ENCODE measurements at regions not wholly inside any gene's neighbourhood (a gene's known extent, or its start where the extent isn't known, plus 50 kb on each side); places are given as distances from the start of the nearest gene placed in this dataset.

GRCh38 chr11:92671081-92671480, 298.4 kb upstream of the MTNR1B start:
- no peak for DNase-seq

GRCh38 chr11:92675303-92675702, 294.1 kb upstream of the MTNR1B start:
- no peak for DNase-seq

DNA sequence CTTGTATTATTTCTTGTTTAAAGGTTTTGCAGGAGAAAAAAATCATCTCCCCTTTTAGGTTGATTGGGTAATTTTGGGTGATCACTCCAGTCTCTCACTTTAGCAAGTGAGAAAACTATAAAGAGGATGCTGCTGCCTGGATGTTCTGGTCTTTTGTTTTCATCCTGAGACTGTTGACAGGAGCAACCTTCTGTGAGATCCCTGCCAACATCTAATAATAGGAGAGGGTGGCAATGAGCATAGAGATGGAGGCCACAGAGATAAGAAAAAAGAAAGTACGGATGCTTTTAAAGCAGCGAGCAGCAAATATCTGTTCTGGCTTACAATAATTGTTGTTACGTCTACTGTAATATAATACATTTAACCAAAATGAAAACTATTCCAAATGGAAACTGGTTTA, 293.6 kb upstream of the MTNR1B start:
- no peak for DNase-seq

DNA sequence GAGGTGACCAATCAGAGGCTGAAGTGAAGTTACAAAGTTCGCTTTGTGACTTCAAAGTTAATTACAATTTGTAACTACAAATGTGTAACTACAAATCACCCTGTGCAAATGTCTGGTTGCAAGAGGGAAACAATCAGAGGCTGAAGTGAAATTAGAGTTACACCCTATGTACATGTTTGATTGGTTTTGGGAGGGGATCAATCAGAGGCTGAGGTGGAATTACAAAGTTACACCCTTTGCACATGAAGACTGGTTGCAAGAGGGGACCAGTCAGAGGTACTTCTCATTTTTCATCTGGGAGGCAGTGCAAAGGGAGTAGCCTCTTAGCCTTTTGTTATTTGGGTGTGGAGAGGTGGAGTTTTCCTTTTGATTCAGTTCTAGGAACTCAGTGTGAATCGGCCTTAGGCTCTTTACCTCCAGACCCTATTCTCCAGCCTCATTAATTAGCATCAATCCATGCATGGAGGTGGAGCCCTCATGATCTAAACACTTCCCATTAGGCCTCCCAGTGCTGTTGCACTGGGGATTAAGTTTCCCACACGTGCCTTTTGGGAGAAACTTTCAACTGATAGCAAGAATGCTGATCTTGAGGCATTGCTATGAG, 291.3 kb upstream of the MTNR1B start:
- no peak for DNase-seq

GRCh38 chr11:92681586-92681985, 287.9 kb upstream of the MTNR1B start:
- no peak for DNase-seq

- DNase-seq, result no peak
Observed at GRCh38 chr11:92682136-92682535, 287.3 kb upstream of the MTNR1B start.

DNA sequence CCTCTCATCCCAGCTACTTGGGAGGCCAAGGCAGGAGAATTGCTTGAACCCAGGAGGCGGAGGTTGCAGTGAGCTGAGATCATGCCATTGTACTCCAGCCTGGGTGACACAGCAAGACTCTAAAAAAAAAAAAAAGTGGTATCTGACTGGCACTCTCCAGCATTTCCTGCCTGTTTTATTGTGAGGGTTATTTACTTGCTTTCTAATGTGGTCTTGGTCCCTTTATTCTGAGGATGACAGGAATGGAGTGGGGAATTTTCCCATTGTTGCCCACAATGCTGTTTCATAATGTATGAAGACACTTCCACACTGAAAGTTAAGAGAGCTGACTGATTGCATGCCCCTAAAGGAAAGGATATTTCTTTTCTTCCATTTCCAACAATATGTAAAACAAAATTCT, 286.5 kb upstream of the MTNR1B start:
- no peak for DNase-seq

DNA sequence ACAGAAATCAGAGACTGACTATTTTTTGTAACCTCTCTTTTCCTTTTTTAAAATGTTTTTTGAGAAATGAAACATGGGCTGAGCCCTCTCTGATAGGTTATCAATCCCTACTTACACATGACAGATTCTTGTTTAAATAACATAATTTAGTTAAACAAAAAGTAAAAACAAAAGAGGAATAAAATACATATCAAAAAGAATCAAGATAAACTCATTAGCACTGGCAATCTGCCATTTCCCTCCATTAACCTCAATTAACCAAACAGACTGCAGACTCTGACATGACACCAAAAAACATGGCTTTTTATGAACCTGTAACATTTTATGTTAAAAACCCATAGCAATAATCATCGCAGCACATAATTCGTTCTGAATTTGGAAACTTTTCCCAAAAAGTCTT, 284.4 kb upstream of the MTNR1B start:
- DNase-seq, result no peak

DNA sequence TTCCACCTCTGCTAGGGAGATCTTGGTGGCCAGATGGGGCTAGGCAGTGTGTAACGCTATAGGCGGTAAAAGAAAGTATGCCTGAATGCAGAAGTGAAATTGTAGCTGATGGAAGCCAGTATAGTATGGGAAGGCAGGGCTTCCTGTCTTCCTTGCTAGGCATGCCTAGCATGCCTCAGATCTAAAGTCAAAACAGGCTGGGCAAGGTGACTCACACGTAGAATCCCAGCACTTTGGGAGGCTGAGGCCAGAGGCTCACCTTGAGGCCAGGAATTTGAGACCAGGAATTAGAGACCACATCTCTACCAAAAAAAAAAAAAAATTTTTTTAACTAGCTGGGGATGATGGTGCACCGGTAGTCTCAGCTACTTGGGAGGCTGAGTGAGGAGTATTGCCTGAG, 281.7 kb upstream of the MTNR1B start:
- DNase-seq, result no peak

DNA sequence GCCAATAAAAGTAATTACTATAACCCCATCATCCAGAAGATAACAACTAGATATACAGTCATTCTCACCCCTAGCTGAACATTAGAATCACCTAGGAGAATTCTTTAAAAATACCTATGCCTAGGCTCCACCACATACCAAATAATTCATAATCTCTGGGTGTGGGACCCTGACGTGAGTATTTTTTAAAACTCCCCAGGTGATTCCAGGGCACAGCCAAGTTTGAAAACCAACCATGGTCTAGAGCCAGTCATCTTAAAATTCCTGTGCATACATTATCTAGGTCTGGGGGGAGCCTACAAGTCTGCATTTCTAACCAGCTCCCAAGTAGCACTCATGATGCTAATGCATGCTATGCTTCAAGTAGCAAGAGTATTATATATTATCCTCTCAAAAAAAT, 281.0 kb upstream of the MTNR1B start:
- no peak for DNase-seq

DNA sequence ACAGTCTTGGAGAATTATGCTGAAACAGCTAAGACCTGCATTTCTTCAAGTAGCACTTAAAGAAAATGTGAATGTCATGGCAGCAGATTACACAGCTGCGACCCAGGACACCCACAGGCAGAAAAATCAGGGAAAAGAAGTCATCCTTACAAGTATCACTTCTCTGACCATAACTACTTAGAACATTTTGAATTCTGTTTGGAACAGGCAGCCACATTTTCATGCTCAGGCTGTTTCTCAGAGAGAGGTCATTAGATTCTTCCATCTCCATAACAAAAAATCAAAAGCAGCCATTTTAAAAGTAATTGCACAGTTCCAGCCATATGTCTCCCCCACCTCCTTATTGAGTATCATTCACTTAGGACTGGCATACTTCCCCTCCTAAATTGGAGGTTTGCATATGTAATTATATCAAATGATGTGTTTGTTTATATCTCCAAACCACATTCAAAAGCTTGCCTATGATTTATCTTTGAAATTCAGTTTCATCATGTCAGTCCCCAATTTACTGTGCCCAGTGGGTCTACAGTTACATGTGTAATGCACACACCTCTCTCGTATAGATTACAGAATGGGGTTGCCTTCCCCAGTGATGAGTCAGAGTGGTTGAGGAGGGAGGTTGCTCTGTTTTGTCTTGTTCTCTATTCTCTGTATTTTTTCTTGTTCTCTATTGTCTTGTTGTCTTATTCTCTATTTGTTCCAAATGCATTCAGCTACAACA, 276.5 kb upstream of the MTNR1B start:
- no peak for DNase-seq

- no peak for DNase-seq
Observed at GRCh38 chr11:92696076-92696475, 273.4 kb upstream of the MTNR1B start.

GRCh38 chr11:92697461-92698312, 271.8 kb upstream of the MTNR1B start:
- DNase-seq, result no peak

DNA sequence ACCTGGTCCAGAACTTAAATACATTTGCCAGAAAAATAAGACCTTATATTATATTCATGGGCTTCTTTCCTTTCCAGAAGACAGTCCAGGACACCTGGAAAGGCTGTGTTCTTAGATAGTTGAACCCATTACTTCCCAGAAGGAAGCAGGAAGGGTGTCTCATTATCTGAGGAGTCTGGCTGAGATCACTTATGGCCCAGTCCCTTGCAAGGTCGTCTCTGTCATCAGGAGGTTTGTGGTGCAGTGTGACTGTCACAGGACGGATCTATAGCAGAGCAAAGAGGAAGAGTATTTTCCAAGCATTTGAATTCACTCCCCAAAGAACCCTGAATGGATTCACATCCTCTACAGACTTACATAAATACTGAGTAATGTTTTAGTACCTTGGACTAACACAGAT, 270.7 kb upstream of the MTNR1B start:
- DNase-seq, result no peak

- DNase-seq, result no peak
Observed at GRCh38 chr11:92702037-92702804, 267.2 kb upstream of the MTNR1B start.

DNA sequence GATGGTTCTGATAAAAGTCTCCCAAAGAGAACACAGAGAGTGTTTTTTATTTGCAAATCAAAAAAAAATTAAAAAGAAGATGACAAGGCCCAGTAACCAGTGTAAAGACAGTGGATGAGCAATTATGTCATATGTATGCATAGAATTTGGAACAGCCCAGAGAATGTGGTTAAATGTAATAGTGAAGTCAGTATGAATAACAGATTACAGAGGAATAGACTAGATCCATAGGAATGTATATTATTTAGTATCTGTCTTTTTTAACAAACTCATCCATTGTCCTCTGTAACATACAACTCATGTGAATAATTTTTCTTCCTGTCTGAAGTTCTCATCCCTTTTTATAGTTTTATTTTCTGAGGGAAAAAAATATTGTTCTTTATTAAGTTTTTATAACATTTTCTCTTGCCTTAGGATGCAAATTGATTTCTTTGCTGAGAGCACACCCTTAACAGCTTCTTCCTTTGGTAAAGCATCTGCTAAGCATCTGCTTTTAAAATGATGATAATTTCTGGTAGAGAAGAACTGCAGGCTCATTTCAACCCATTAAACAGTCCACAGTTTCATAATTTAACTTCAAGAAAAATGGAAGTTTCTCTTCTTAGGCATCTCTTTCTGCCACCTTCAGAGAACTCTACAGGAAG, 266.5 kb upstream of the MTNR1B start:
- no peak for DNase-seq

DNA sequence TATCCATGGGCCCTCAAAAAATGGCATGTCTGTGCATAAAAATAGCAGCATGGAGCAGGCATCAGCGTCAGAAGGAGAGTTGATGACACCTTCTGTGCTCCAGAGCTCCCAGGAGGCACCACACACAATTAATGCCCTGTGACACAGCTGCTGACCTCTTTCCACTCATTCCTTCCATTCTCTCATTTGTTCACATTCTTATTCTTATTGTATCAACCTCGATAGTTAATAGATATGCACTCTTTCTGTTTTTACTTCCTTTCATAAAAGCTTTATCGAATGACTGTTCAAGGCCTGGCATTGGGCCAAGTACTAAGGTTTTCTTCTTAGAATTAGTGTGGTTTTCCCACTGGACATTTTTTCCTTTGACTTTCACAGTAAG, 266.0 kb upstream of the MTNR1B start:
- no peak for DNase-seq

GRCh38 chr11:92707173-92707619, 262.3 kb upstream of the MTNR1B start:
- DNase-seq, result no peak

GRCh38 chr11:92707665-92708064, 261.8 kb upstream of the MTNR1B start:
- no peak for DNase-seq

DNA sequence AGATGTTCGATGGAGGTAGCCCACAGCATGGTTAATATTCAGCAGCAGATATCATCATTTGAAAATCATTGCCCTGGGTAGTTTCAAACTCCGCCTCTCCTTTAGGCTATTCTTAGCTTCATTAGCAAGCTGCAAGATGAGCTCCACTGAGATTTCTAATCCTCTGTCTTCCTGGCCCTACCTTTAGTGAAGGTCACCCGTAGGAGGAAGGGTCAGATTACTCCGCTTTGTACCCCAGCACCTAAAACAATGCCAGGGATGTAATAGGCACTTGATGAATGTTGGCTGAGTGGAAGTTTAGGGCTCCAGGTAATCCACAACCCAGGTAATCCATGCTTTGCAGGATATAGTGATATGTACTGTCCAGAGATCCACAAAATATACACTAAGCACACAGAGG, 260.1 kb upstream of the MTNR1B start:
- no peak for DNase-seq

DNA sequence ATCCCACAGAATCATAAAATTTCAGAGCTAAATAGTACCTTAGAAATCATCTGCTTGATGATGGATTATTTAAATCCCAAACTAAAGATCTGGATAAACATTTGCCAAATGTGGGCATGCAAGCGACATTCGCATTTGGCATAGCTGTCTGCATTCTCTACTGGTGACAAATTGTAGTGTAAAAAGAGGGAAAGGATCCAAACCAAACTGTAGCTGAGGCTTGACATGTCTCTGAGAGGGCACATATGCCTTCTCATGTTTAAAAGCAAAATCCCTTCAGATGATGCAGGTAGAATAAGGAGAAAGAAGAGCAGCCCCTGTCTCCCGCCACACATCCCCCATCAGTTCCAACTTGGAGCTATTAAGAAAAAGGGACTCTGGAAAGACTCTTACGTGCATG, 257.5 kb upstream of the MTNR1B start:
- no peak for DNase-seq

- no peak for DNase-seq
Observed at GRCh38 chr11:92714111-92714510, 255.3 kb upstream of the MTNR1B start.

DNA sequence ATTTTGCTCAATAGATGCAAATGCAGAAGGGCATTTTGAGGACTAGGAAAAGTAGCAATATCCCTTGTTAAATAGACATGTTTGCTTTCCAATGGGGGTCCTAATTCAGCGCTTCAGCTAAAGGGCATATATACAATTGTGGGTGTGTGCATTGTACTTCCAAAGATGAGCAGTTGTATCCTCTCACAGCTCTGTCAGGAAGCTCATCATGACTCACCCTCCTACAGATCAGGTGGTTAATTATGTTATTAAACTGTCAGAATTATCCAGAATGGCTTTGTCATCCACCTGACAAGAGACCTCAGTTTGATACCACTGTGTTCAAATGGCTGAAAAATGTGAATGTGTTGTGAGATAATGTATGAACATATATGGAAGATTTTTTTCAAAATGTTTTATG, 252.2 kb upstream of the MTNR1B start:
- DNase-seq, result no peak
